H1 (cell line): ENCODE measurements at regions not wholly inside any gene's neighbourhood (a gene's known extent, or its start where the extent isn't known, plus 50 kb on each side); places are given as distances from the start of the nearest gene placed in this dataset.

ENCODE experiments used
- CTCF ChIA-PET: fragments of 300-600 bp; sonication (Branson Sonifier 250); formaldehyde crosslinking; loops from one replicate; lab custom pipeline; 2021; ENCODE audit not compliant: partially characterized antibody; lab: Charles Lee
- POLR2A ChIA-PET: fragments of 300-600 bp; sonication (Branson Sonifier 250); formaldehyde crosslinking; loops from one replicate; lab custom pipeline; 2021; ENCODE audit warnings: inconsistent platforms; ENCODE audit not compliant: partially characterized antibody; lab: Charles Lee
- DNase-seq, 2 experiments: peaks; one replicate each; pipeline versions ENCODE4 v3.0.0 to v3.0.0-alpha.2; 2010 to 2022; ENCODE audit warnings: low spot score in 2 of 2, low read depth in 1 of 2, mixed read lengths in 1 of 2
- FAIRE-seq: peaks from 2 replicates; lab custom pipeline; 2011; peaks lifted over from hg19 to GRCh38; lab: Jason Lieb, UNC
- H2AFZ ChIP-seq: 2 replicates; pipeline ENCODE4 v1.8.1; 2012; ENCODE audit warnings: low read length, inconsistent platforms
- H2AK5ac ChIP-seq: 2 replicates; pipeline ENCODE4 v1.6.1; 2013; ENCODE audit warnings: low read depth, low read length
- H2BK120ac ChIP-seq: replicated peaks from 2 replicates; pipeline ENCODE3; 2013; ENCODE audit warnings: low read depth, low read length, inconsistent platforms
- H2BK12ac ChIP-seq: 2 replicates; pipeline ENCODE4 v1.6.1; 2013; ENCODE audit warnings: low read depth, low read length
- H2BK15ac ChIP-seq: 2 replicates; pipeline ENCODE4 v1.6.1; 2013; ENCODE audit warnings: low read length
- H2BK20ac ChIP-seq: 2 replicates; pipeline ENCODE4 v1.6.1; 2013; ENCODE audit warnings: low read length
- H2BK5ac ChIP-seq: 2 replicates; pipeline ENCODE4 v1.6.1; 2013; ENCODE audit warnings: low read depth, low read length
- H3K14ac ChIP-seq: 2 replicates; pipeline ENCODE4 v1.6.1; 2013; ENCODE audit warnings: inconsistent platforms; ENCODE audit not compliant: insufficient read length
- H3K18ac ChIP-seq: 2 replicates; pipeline ENCODE4 v1.6.1; 2013; ENCODE audit warnings: low read length; ENCODE audit errors: extremely low read depth
- H3K23ac ChIP-seq: 2 replicates; pipeline ENCODE4 v1.6.1; 2013; ENCODE audit warnings: inconsistent platforms; ENCODE audit not compliant: insufficient read length
- H3K23me2 ChIP-seq: 2 replicates; pipeline ENCODE4 v1.6.1; 2013; ENCODE audit warnings: low read depth, low read length
- H3K27ac ChIP-seq: 2 replicates; pipeline ENCODE4 v1.6.1; 2011; ENCODE audit warnings: low read depth, low read length, inconsistent platforms
- H3K27me3 ChIP-seq, 4 experiments: replicated peaks in 1 of 4; 1 replicate in 1 of 4; 2 replicates in 3 of 4; pipeline versions ENCODE4 v1.6.1 to v1.8.1; 2011 to 2013; ENCODE audit warnings: low read length in 3 of 4, mild to moderate bottlenecking in 3 of 4, inconsistent platforms in 2 of 4, mixed read lengths in 2 of 4, moderate library complexity in 1 of 4; ENCODE audit not compliant: control insufficient read depth in 3 of 4, insufficient read depth in 3 of 4; ENCODE audit errors: extremely low read depth in 1 of 4
- H3K36me3 ChIP-seq, 4 experiments: 2 replicates each; pipeline versions ENCODE4 v1.6.1 to v1.8.1; 2011 to 2013; ENCODE audit warnings: mild to moderate bottlenecking in 4 of 4, low read length in 3 of 4, moderate library complexity in 2 of 4, control low read depth in 1 of 4, inconsistent platforms in 1 of 4; ENCODE audit not compliant: insufficient read depth in 4 of 4, control insufficient read depth in 2 of 4
- H3K4ac ChIP-seq: replicated peaks from 2 replicates; pipeline ENCODE3; 2013; ENCODE audit warnings: low read length, low read depth, mixed read lengths, inconsistent platforms; ENCODE audit not compliant: insufficient read length
- H3K4me1 ChIP-seq, 4 experiments: replicated peaks in 1 of 4; 1 replicate in 1 of 4; 2 replicates in 3 of 4; pipeline versions ENCODE4 v1.6.1 to v1.8.1; 2011 to 2013; ENCODE audit warnings: low read length in 3 of 4, inconsistent platforms in 2 of 4, mixed read lengths in 1 of 4; ENCODE audit not compliant: insufficient read depth in 4 of 4, control insufficient read depth in 3 of 4
- H3K4me2 ChIP-seq, 2 experiments: 2 replicates each; pipeline versions ENCODE4 v1.6.1 to v1.8.1; 2011 to 2013; ENCODE audit warnings: low read depth in 2 of 2, low read length in 2 of 2, control low read depth in 1 of 2, inconsistent platforms in 1 of 2, mild to moderate bottlenecking in 1 of 2; ENCODE audit not compliant: insufficient read depth in 1 of 2
- H3K4me3 ChIP-seq, 4 experiments: fragments of 200-600, 300-600 bp in 1 of 4; sonication (generic), shearing (Covaris generic), sonication (Bioruptor Twin) in 1 of 4; 2 replicates each; pipeline versions ENCODE4 v1.5.1 to v1.8.1; 2011 to 2016; ENCODE audit warnings: low read length in 4 of 4, low read depth in 3 of 4, control low read depth in 2 of 4, inconsistent platforms in 2 of 4, mild to moderate bottlenecking in 2 of 4, mixed read lengths in 1 of 4, moderate library complexity in 1 of 4; ENCODE audit not compliant: insufficient read depth in 2 of 4; ENCODE audit errors: extremely low read depth in 1 of 4
- H3K56ac ChIP-seq: replicated peaks from 2 replicates; pipeline ENCODE3; 2013; ENCODE audit warnings: low read depth, mild to moderate bottlenecking, mixed read lengths, low read length, inconsistent platforms; ENCODE audit not compliant: insufficient read length
- H3K79me1 ChIP-seq: 2 replicates; pipeline ENCODE4 v1.6.1; 2013; ENCODE audit warnings: low read depth, low read length, control low read depth
- H3K79me2 ChIP-seq, 2 experiments: 2 replicates each; pipeline versions ENCODE4 v1.6.1 to v1.8.1; 2012 to 2013; ENCODE audit warnings: low read length in 2 of 2, mild to moderate bottlenecking in 2 of 2, inconsistent platforms in 1 of 2; ENCODE audit not compliant: insufficient read depth in 2 of 2, control insufficient read depth in 1 of 2
- H3K9ac ChIP-seq, 4 experiments: replicated peaks in 1 of 4; 1 replicate in 1 of 4; 2 replicates in 3 of 4; pipeline versions ENCODE4 v1.6.1 to v1.8.1; 2011 to 2013; ENCODE audit warnings: low read depth in 3 of 4, low read length in 3 of 4, control low read depth in 2 of 4, mild to moderate bottlenecking in 2 of 4, moderate library complexity in 2 of 4, inconsistent platforms in 1 of 4; ENCODE audit errors: extremely low read depth in 1 of 4
- H3K9me3 ChIP-seq, 2 experiments: 2 replicates each; pipeline versions ENCODE4 v1.6.1 to v1.8.1; 2012 to 2013; ENCODE audit warnings: mild to moderate bottlenecking in 2 of 2, moderate library complexity in 2 of 2, control low read depth in 1 of 2, inconsistent platforms in 1 of 2, low read depth in 1 of 2, low read length in 1 of 2, mixed read lengths in 1 of 2; ENCODE audit not compliant: insufficient read depth in 2 of 2
- H4K20me1 ChIP-seq, 2 experiments: replicated peaks in 1 of 2; 2 replicates each; pipeline versions ENCODE3 to v1.8.1; 2011 to 2013; ENCODE audit warnings: inconsistent platforms in 2 of 2, low read length in 2 of 2, mild to moderate bottlenecking in 1 of 2; ENCODE audit not compliant: insufficient read depth in 2 of 2, control insufficient read depth in 1 of 2
- H4K5ac ChIP-seq: 2 replicates; pipeline ENCODE4 v1.6.1; 2013; ENCODE audit warnings: low read length, low read depth, mixed read lengths, inconsistent platforms; ENCODE audit not compliant: insufficient read length
- H4K8ac ChIP-seq: 2 replicates; pipeline ENCODE4 v1.8.0; 2013; ENCODE audit warnings: mild to moderate bottlenecking, moderate library complexity, low read length, inconsistent platforms; ENCODE audit not compliant: insufficient read depth; ENCODE audit errors: extremely low read depth
- H4K91ac ChIP-seq: replicated peaks from 2 replicates; pipeline ENCODE3; 2013; ENCODE audit warnings: low read length, mixed read lengths, inconsistent platforms; ENCODE audit not compliant: insufficient read length
- CTCF ChIP-seq, 3 experiments: IDR thresholded peaks; 1 replicate in 2 of 3; 2 replicates in 1 of 3; pipeline versions ENCODE4 v1.5.1 to v1.6.1; 2011; ENCODE audit warnings: low read length in 3 of 3, mild to moderate bottlenecking in 3 of 3, inconsistent platforms in 2 of 3, low read depth in 1 of 3, moderate library complexity in 1 of 3; ENCODE audit not compliant: insufficient read depth in 1 of 3; ENCODE audit errors: control extremely low read depth in 1 of 3
- EGR1 ChIP-seq: IDR thresholded peaks from 2 replicates; pipeline ENCODE4 v1.6.1; 2011; ENCODE audit warnings: low read depth, low read length, borderline replicate concordance
- RFX5 ChIP-seq: IDR thresholded peaks from 2 replicates; pipeline ENCODE4 v1.6.1; 2011; ENCODE audit warnings: low read depth, low read length, improper control_type of control experiment, borderline replicate concordance
- WGBS, 2 experiments: shearing (Covaris generic) in 1 of 2; methylation state at CpG; one replicate each; pipeline versions ENCODE4 v1.1.6 to v1.1.7; 2013 to 2015; ENCODE audit warnings: low lambda C conversion rate in 2 of 2, mixed read lengths in 2 of 2, inconsistent platforms in 1 of 2, low coverage in 1 of 2, missing lambda C conversion rate in 1 of 2; ENCODE audit not compliant: insufficient replicate concordance in 2 of 2, insufficient coverage in 1 of 2, insufficient read length in 1 of 2; ENCODE audit errors: extremely low coverage in 1 of 2, missing lambda C conversion rate in 1 of 2; 5-methylcytosine and 5-hydroxymethylcytosine counted together

DNA sequence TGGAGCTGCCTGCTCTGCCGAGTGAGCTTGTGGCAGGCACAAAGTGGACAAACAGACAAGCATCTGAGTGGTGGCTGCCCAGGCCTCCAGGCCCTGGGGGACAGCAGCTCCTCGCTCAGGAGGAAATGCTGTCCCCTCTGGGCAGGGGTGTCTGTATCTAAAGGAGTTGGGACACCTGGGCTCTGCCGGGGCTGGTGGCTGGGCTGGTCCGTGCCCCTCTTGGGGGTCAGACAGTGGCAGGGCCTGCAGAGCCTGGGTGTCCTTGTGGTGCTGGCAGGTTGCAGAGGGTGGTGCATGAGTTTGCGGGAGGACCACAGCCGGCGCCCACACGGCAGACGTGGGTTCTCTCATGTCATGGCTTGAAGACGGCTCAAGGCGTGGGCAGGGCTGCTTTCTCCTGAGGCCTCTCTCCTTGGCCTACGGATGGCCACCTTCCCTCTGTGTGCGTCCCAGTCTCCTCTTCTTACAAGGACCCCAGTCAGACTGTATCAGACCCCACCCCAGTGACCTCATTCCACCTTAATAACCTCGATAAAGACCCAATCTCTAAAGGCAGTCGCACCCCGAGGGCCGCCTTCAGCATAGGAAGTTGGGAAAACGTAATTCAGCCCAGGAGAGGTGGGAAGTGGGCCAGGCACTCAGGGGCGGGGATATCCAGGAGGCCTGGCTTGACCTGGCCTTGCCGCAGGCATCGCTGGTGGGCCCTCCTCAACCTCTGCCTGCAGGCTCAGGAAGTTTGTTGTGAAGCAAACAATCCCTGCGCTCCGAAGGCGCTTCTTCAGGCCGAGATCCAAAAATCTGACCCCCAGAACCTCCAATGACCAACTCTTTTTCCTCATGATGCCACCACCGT is 110.0 kb downstream of the KIF26A start:
- Histone ChIP-seq H2BK5ac (no peak overlapping the region), H3K56ac (no peak overlapping the region), H4K20me1 (no peaks in the 10 kb centered on the region), H3K23ac (no peak overlapping the region), H3K18ac (no peak overlapping the region), H3K9ac (no peak overlapping the region), H2BK120ac (no peak overlapping the region), H3K9me3 (peaks cover 12 to 16% of the 10 kb centered on the region in 2 experiments; a peak in 3 of 4 replicates), H3K79me1 (no peaks in the 10 kb centered on the region), H3K23me2 (no peaks in the 10 kb centered on the region), H2AK5ac (no peak overlapping the region), H2AFZ (no peak overlapping the region), H2BK12ac (no peak overlapping the region), H3K4me2 (no peak overlapping the region), H2BK15ac (no peak overlapping the region), H3K27ac (no peak overlapping the region), H3K4me1 (no peaks in the 10 kb centered on the region; a peak in 1 of 7 replicates), H3K79me2 (no peaks in the 10 kb centered on the region), H4K8ac (no peak overlapping the region), H3K36me3 (no peaks in the 10 kb centered on the region), H2BK20ac (no peak overlapping the region), H3K4me3 (no peak overlapping the region), H4K5ac (no peak overlapping the region), H3K14ac (no peak overlapping the region), H4K91ac (no peak overlapping the region)
- FAIRE-seq = no peak
- ChIA-PET CTCF (no interaction called here), POLR2A (no interaction called here)
- DNase-seq = no peak
- TF ChIP-seq CTCF (IDR thresholded peaks at IDR 0.05; ENCODE audit: control extremely low read depth in 1 of 3, insufficient read depth in 1 of 3, low read depth in 1 of 3, low read length in 3 of 3) = no peak
- no peak for TF ChIP-seq RFX5
- no peak for TF ChIP-seq EGR1
- TF ChIP-seq, all 59 proteins: peak for 0
- Histone ChIP-seq H3K27me3 (no peaks in the 10 kb centered on the region), H3K4ac (no peak overlapping the region)
- 89% methylated on average over 23 of the region's 26 CpGs; no CpG with 5 or more reads in 1 of the 2 experiments for WGBS, 2 experiments
